Neural cell (in vitro differentiated cells): ENCODE measurements at regions not wholly inside any gene's neighbourhood (a gene's known extent, or its start where the extent isn't known, plus 50 kb on each side); places are given as distances from the start of the nearest gene placed in this dataset.

Experiments used
- H2AFZ ChIP-seq: fragments of 200-600, 300-800 bp; sonication (generic), shearing (Covaris generic); 2 replicates; pipeline ENCODE4 v1.6.0; 2014; ENCODE audit warnings: low read depth, mild to moderate bottlenecking, antibody characterized with exemption, low read length, moderate library complexity
- H3F3A ChIP-seq: fragments of 200-600 bp; shearing (Covaris generic); 2 replicates; pipeline ENCODE4 v1.6.1; 2016; ENCODE audit warnings: mild to moderate bottlenecking, moderate library complexity, mixed read lengths, antibody characterized with exemption, low read length; ENCODE audit not compliant: insufficient read depth, poor library complexity, severe bottlenecking
- H3K27ac ChIP-seq: fragments of 200-600, 300-800 bp; sonication (generic), shearing (Covaris generic); 2 replicates; pipeline ENCODE4 v1.5.1; 2014; ENCODE audit warnings: mild to moderate bottlenecking, low read length, moderate library complexity
- H3K27me3 ChIP-seq: fragments of 300-800, 200-600 bp; sonication (generic), shearing (Covaris generic); 2 replicates; pipeline ENCODE4 v1.6.0; 2014; ENCODE audit warnings: mild to moderate bottlenecking, low read depth, low read length, moderate library complexity; ENCODE audit not compliant: insufficient read depth
- H3K36me3 ChIP-seq: fragments of 300-800, 200-600 bp; sonication (generic), shearing (Covaris generic); 2 replicates; pipeline ENCODE4 v1.5.1; 2014; ENCODE audit warnings: mild to moderate bottlenecking, antibody characterized with exemption, low read length, moderate library complexity; ENCODE audit not compliant: insufficient read depth
- H3K4me2 ChIP-seq: fragments of 300-800, 200-600 bp; sonication (generic), shearing (Covaris generic); 2 replicates; pipeline ENCODE4 v1.6.0; 2014; ENCODE audit warnings: mild to moderate bottlenecking, low read length
- H3K4me3 ChIP-seq: fragments of 300-800, 200-600 bp; sonication (generic), shearing (Covaris generic); 2 replicates; pipeline ENCODE4 v1.5.1; 2014; ENCODE audit warnings: mild to moderate bottlenecking, low read length, moderate library complexity
- H3K79me2 ChIP-seq: fragments of 200-600 bp; shearing (Covaris generic); replicated peaks from 2 replicates; pipeline ENCODE4 v1.6.0; 2014; ENCODE audit warnings: mild to moderate bottlenecking, low read length, moderate library complexity; ENCODE audit not compliant: insufficient read depth
- H3K9ac ChIP-seq: fragments of 300-800, 200-600 bp; sonication (generic), shearing (Covaris generic); 2 replicates; pipeline ENCODE4 v1.6.1; 2016; ENCODE audit warnings: mild to moderate bottlenecking, low read length, mixed read lengths
- H3K9me2 ChIP-seq: fragments of 200-600 bp; shearing (Covaris generic); 2 replicates; pipeline ENCODE4 v1.6.1; 2016; ENCODE audit warnings: mild to moderate bottlenecking, low read length, mixed read lengths; ENCODE audit not compliant: insufficient read depth
- H3K9me3 ChIP-seq: fragments of 200-600, 300-800 bp; sonication (generic), shearing (Covaris generic); 2 replicates; pipeline ENCODE4 v1.6.1; 2016; ENCODE audit warnings: mild to moderate bottlenecking, mixed run types, low read length, moderate library complexity, mixed read lengths
- H4K20me1 ChIP-seq: fragments of 200-600 bp; shearing (Covaris generic); 2 replicates; pipeline ENCODE4 v1.6.1; 2016; ENCODE audit warnings: mild to moderate bottlenecking, mixed run types; ENCODE audit not compliant: insufficient read depth
- EP300 ChIP-seq: fragments of 450-650 bp; conservative IDR thresholded peaks from 2 replicates; pipeline ENCODE4 v1.6.1; 2014; ENCODE audit warnings: antibody characterized with exemption, mild to moderate bottlenecking, moderate library complexity; ENCODE audit not compliant: poor library complexity, severe bottlenecking
- EZH2 ChIP-seq: fragments of 200-600, 300-800 bp; shearing (Covaris generic), sonication (generic); IDR thresholded peaks from 2 replicates; pipeline ENCODE4 v1.6.1; 2014; ENCODE audit warnings: antibody characterized with exemption, low read length, borderline replicate concordance, mild to moderate bottlenecking; ENCODE audit not compliant: insufficient read depth, poor library complexity, severe bottlenecking
- MXI1 ChIP-seq: fragments of 450-650 bp; conservative IDR thresholded peaks from 2 replicates; pipeline ENCODE4 v1.6.1; 2014; ENCODE audit warnings: antibody characterized with exemption, mild to moderate bottlenecking; ENCODE audit not compliant: poor library complexity, severe bottlenecking
- POLR2AphosphoS5 ChIP-seq: IDR thresholded peaks from 2 replicates; pipeline ENCODE4 v1.6.1; 2012
- RAD21 ChIP-seq: fragments of 450-650 bp; conservative IDR thresholded peaks from 2 replicates; pipeline ENCODE4 v1.6.1; 2014; ENCODE audit warnings: antibody characterized with exemption, mild to moderate bottlenecking, moderate library complexity
- SMC3 ChIP-seq: fragments of 450-650 bp; conservative IDR thresholded peaks from 2 replicates; pipeline ENCODE4 v1.6.1; 2014; ENCODE audit warnings: antibody characterized with exemption, mild to moderate bottlenecking, moderate library complexity; ENCODE audit not compliant: poor library complexity
- TAF1 ChIP-seq: IDR thresholded peaks from 2 replicates; pipeline ENCODE4 v1.6.1; 2012; ENCODE audit warnings: low read depth
- TF ChIP-seq, protein P1 (sequence below): IDR thresholded peaks from 2 replicates; pipeline ENCODE4 v1.6.1; 2012; ENCODE audit warnings: borderline replicate concordance
- TF ChIP-seq, protein P2 (sequence below): fragments of 450-650 bp; IDR thresholded peaks from 2 replicates; pipeline ENCODE4 v1.5.1; 2014; ENCODE audit warnings: antibody characterized with exemption, mild to moderate bottlenecking, moderate library complexity; ENCODE audit not compliant: poor library complexity, severe bottlenecking

DNA sequence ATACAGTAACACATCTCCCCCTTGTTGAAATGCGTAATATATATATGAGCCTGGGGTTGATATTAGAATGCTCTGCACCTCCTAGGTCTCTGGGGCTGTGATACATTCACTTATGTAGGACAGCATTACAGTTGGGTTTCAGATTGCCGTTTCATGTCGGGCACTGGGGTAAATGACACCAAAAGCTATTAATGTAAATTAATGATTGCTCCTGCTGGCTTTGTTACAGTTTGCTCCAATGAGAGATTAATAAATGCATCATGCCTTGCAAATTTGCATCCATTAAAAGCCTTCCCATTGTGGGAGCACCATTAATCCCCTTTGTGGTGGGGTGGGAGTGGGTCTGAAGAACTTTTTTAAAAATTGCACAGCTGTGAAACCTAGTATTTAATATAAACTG is 584.4 kb upstream of the EEF2KMT start:
- no peak overlapping the region for H3K4me3 ChIP-seq
- no peak overlapping the region for H3K27ac ChIP-seq
- no peak overlapping the region for H3K4me2 ChIP-seq
- no peaks in the 10 kb centered on the region for H3K27me3 ChIP-seq
- no peak overlapping the region for H3K9ac ChIP-seq
- no peaks in the 10 kb centered on the region for H3K79me2 ChIP-seq
- H3F3A ChIP-seq, result no peaks in the 10 kb centered on the region
- H3K9me2 ChIP-seq, result no peaks in the 10 kb centered on the region
- TF ChIP-seq MXI1 (no peak), SMC3 (no peak), EZH2 (no peak), RAD21 (no peak), TAF1 (no peak), POLR2AphosphoS5 (no peak), EP300 (no peak)
- TF ChIP-seq, protein P1, sequence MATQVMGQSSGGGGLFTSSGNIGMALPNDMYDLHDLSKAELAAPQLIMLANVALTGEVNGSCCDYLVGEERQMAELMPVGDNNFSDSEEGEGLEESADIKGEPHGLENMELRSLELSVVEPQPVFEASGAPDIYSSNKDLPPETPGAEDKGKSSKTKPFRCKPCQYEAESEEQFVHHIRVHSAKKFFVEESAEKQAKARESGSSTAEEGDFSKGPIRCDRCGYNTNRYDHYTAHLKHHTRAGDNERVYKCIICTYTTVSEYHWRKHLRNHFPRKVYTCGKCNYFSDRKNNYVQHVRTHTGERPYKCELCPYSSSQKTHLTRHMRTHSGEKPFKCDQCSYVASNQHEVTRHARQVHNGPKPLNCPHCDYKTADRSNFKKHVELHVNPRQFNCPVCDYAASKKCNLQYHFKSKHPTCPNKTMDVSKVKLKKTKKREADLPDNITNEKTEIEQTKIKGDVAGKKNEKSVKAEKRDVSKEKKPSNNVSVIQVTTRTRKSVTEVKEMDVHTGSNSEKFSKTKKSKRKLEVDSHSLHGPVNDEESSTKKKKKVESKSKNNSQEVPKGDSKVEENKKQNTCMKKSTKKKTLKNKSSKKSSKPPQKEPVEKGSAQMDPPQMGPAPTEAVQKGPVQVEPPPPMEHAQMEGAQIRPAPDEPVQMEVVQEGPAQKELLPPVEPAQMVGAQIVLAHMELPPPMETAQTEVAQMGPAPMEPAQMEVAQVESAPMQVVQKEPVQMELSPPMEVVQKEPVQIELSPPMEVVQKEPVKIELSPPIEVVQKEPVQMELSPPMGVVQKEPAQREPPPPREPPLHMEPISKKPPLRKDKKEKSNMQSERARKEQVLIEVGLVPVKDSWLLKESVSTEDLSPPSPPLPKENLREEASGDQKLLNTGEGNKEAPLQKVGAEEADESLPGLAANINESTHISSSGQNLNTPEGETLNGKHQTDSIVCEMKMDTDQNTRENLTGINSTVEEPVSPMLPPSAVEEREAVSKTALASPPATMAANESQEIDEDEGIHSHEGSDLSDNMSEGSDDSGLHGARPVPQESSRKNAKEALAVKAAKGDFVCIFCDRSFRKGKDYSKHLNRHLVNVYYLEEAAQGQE, result no peak
- TF ChIP-seq, protein P2, sequence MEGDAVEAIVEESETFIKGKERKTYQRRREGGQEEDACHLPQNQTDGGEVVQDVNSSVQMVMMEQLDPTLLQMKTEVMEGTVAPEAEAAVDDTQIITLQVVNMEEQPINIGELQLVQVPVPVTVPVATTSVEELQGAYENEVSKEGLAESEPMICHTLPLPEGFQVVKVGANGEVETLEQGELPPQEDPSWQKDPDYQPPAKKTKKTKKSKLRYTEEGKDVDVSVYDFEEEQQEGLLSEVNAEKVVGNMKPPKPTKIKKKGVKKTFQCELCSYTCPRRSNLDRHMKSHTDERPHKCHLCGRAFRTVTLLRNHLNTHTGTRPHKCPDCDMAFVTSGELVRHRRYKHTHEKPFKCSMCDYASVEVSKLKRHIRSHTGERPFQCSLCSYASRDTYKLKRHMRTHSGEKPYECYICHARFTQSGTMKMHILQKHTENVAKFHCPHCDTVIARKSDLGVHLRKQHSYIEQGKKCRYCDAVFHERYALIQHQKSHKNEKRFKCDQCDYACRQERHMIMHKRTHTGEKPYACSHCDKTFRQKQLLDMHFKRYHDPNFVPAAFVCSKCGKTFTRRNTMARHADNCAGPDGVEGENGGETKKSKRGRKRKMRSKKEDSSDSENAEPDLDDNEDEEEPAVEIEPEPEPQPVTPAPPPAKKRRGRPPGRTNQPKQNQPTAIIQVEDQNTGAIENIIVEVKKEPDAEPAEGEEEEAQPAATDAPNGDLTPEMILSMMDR, result no peak
- no peaks in the 10 kb centered on the region for H3K9me3 ChIP-seq
- no peaks in the 10 kb centered on the region for H4K20me1 ChIP-seq
- H2AFZ ChIP-seq, result no peak overlapping the region
- H3K36me3 ChIP-seq, result no peaks in the 10 kb centered on the region

DNA sequence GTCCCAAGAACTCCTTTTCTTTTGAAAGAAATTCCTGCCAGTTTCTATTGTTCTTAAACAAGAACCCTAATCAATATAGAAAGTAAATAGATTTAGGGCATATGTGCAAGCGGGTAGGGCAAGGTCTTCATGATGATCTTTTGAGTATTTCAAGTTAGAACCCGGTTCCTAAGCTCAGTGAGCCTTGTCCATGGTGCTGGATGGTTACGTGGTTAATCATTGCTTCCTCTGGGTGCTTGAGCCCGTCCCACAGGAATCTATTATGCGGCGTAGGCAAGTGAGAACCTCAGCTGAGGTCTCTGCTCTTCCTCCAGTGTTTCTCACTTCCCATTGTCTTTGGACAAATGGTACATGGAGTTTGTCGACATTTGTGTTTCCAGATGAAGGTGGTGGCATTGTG is 580.8 kb upstream of the EEF2KMT start:
- Histone ChIP-seq H3K9ac (no peak overlapping the region), H3F3A (no peaks in the 10 kb centered on the region), H3K27ac (no peak overlapping the region), H3K9me3 (no peaks in the 10 kb centered on the region), H4K20me1 (no peaks in the 10 kb centered on the region), H3K27me3 (no peaks in the 10 kb centered on the region), H3K79me2 (no peaks in the 10 kb centered on the region), H3K4me3 (no peak overlapping the region), H3K36me3 (no peaks in the 10 kb centered on the region), H3K4me2 (no peak overlapping the region), H2AFZ (no peak overlapping the region), H3K9me2 (no peaks in the 10 kb centered on the region)
- TF ChIP-seq EP300, result no peak
- TF ChIP-seq, protein P2, result no peak
- TF ChIP-seq, protein P1, result no peak
- TF ChIP-seq MXI1, result no peak
- no peak for TF ChIP-seq EZH2
- TF ChIP-seq POLR2AphosphoS5, result no peak
- no peak for TF ChIP-seq SMC3
- TF ChIP-seq RAD21, result no peak
- TF ChIP-seq TAF1, result no peak
